ENCODE measurements at regions not wholly inside any gene's neighbourhood (a gene's known extent, or its start where the extent isn't known, plus 50 kb on each side); places are given as distances from the start of the nearest gene placed in this dataset.
A peak's percentile ranks its signal among the peaks of the same experiment; 100 is the strongest.

DNA sequence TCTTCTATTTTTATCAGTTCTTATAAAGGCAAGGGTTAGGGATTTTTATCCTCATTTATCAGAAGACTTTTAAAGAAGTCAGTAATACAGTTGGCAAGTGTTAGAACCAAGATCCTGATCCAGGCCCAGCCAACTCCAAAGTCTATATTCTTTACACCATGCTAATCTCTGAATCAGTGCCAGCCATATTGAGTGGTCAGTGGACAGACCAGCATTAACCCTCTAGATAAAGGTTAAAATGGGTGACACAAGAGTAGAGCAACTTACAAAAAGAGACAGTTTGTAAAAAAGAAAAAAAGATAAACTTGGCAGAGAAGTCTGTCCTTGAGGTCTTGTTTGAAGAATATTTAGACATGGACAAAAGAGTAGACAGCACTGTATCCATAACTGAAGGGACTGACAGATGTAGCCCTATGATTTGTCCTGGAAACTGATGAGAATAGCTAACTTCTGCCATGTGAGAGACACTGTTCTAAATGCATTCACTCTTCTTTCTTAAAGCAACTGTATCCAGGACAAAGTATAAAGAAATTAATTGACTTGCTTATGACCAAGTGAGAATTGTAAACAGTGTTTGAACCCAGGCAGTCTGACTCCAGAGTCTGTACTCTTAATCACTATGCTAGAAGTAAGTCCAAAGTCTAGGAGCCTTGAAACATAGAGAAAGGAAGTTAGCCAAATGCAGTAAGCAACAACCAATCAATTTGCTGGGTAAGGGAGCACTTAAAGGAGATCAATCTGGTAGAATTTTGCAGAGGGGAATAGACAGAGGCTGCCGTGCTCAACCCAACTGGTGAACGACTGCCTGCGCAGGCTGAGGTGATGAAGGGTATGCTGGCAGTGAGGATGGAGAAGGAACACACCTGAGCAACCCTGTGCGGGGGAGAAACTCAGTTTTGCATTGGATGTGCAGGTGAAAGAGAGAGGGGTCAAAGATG, 103.7 kb downstream of the TTC6 start (continued):
- TF ChIP-seq KLF16 (CRISPR knock-in tag; IDR thresholded peaks at IDR 0.05) (peak in 1 of 2 experiments; percentile 58; a peak in 1 of 4 replicates), ZSCAN30 (CRISPR knock-in tag; IDR thresholded peaks at IDR 0.05) (peak; percentile 69; the same call in 1 of the 2 replicates), RCOR2 (CRISPR knock-in tag; IDR thresholded peaks at IDR 0.05) (peak; percentile 54), TOPORS (CRISPR knock-in tag; IDR thresholded peaks at IDR 0.05) (no peak), MAFK (conservative IDR thresholded peaks at IDR 0.05 in 1 of 2, IDR thresholded peaks at IDR 0.05 in 1 of 2; ENCODE audit: low read length in 2 of 2) (no peak), IRF2 (CRISPR knock-in tag; IDR thresholded peaks at IDR 0.05) (peak; percentile 49; the same call in 1 of the 2 replicates), GABPA (IDR thresholded peaks at IDR 0.05; ENCODE audit: low read depth, low read length) (no peak), GABPA (CRISPR knock-in tag; IDR thresholded peaks at IDR 0.05; ENCODE audit: low read depth) (0 out of 2 replicates have a peak, but pooled peaks have one; percentile 44), ZNF256 (CRISPR knock-in tag; conservative IDR thresholded peaks at IDR 0.05) (0 out of 2 replicates have a peak, but pooled peaks have one; percentile 7), NFIC (IDR thresholded peaks at IDR 0.05; ENCODE audit: low read length) (peak; percentile 62; the same call in 1 of the 2 replicates), MAFG (CRISPR knock-in tag; IDR thresholded peaks at IDR 0.05) (no peak), FOXA3 (CRISPR knock-in tag; IDR thresholded peaks at IDR 0.05) (peak; percentile 76), ASH2L (IDR thresholded peaks at IDR 0.05; ENCODE audit: insufficient read length, low read depth, low read length) (peak; percentile 75), PPARG (CRISPR knock-in tag; conservative IDR thresholded peaks at IDR 0.05) (peak; percentile 59; the same call in 1 of the 2 replicates), HDAC1 (CRISPR knock-in tag; IDR thresholded peaks at IDR 0.05) (peak; percentile 70), ZNF619 (CRISPR knock-in tag; IDR thresholded peaks at IDR 0.05) (no peak), ZNF615 (CRISPR knock-in tag; IDR thresholded peaks at IDR 0.05; ENCODE audit: borderline replicate concordance) (0 out of 2 replicates have a peak, but pooled peaks have one; percentile 38), MAZ (IDR thresholded peaks at IDR 0.05; ENCODE audit: borderline replicate concordance, low read depth, low read length) (no peak), MAZ (CRISPR knock-in tag; IDR thresholded peaks at IDR 0.05; ENCODE audit: low read depth) (no peak), JUNB (CRISPR knock-in tag; IDR thresholded peaks at IDR 0.05; ENCODE audit: borderline replicate concordance) (no peak), PAF1 (CRISPR knock-in tag; IDR thresholded peaks at IDR 0.05) (no peak), ZSCAN5A (CRISPR knock-in tag; IDR thresholded peaks at IDR 0.05; ENCODE audit: borderline replicate concordance) (no peak)
- TF ChIP-seq, protein P1, sequence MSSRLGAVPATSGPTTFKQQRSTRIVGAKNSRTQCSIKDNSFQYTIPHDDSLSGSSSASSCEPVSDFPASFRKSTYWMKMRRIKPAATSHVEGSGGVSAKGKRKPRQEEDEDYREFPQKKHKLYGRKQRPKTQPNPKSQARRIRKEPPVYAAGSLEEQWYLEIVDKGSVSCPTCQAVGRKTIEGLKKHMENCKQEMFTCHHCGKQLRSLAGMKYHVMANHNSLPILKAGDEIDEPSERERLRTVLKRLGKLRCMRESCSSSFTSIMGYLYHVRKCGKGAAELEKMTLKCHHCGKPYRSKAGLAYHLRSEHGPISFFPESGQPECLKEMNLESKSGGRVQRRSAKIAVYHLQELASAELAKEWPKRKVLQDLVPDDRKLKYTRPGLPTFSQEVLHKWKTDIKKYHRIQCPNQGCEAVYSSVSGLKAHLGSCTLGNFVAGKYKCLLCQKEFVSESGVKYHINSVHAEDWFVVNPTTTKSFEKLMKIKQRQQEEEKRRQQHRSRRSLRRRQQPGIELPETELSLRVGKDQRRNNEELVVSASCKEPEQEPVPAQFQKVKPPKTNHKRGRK (CRISPR knock-in tag; IDR thresholded peaks at IDR 0.05) = no peak
- TF ChIP-seq, protein P2, sequence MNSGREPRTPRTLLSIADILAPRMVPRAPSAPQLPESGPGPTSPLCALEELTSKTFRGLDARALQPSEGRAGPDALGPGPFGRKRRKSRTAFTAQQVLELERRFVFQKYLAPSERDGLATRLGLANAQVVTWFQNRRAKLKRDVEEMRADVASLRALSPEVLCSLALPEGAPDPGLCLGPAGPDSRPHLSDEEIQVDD (CRISPR knock-in tag; IDR thresholded peaks at IDR 0.05; ENCODE audit: borderline replicate concordance) = no peak
- TF ChIP-seq, protein P3, sequence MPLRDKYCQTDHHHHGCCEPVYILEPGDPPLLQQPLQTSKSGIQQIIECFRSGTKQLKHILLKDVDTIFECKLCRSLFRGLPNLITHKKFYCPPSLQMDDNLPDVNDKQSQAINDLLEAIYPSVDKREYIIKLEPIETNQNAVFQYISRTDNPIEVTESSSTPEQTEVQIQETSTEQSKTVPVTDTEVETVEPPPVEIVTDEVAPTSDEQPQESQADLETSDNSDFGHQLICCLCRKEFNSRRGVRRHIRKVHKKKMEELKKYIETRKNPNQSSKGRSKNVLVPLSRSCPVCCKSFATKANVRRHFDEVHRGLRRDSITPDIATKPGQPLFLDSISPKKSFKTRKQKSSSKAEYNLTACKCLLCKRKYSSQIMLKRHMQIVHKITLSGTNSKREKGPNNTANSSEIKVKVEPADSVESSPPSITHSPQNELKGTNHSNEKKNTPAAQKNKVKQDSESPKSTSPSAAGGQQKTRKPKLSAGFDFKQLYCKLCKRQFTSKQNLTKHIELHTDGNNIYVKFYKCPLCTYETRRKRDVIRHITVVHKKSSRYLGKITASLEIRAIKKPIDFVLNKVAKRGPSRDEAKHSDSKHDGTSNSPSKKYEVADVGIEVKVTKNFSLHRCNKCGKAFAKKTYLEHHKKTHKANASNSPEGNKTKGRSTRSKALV (CRISPR knock-in tag; IDR thresholded peaks at IDR 0.05) = 0 out of 2 replicates have a peak, but pooled peaks have one; percentile 27
